Inflammatory macrophage treated with lipopolysaccharide for 1 hour (primary cell): ENCODE measurements at regions not wholly inside any gene's neighbourhood (a gene's known extent, or its start where the extent isn't known, plus 50 kb on each side); places are given as distances from the start of the nearest gene placed in this dataset.

Experiments used
- DNase-seq, 2 donors: peaks; one replicate each; pipeline ENCODE4 v3.0.0-alpha.2; 2020 to 2022

DNA sequence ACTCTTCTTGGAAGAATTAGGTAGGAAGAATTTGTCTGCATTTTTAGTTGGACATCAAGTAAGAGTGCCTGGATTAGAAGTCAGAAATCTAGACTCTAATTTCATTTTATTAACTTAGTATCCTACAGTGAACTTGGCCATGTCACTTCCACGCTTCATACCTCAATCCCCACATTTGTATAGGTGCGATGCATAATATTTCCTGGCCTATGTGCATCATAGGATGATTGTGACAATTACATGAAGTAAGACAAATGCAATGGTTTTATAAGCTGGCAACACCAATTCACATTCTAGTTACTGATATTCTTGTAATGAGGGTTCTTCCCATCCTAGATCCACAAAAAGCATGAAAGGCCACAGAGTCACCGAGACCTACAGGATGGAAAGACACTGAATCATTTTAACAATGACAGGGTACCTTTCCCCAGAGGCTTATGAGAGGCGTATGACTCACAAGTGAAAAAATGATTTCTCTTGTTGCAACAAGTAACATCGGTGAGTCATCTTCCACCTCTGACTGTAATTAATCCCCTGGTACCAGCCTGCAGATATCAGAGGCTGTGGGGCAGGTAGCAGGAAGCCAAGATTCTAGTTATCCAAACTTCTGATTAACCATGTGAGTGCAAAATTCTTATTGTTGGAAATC, 56.0 kb upstream of the OR5AK2 start:
- no peak for DNase-seq

DNA sequence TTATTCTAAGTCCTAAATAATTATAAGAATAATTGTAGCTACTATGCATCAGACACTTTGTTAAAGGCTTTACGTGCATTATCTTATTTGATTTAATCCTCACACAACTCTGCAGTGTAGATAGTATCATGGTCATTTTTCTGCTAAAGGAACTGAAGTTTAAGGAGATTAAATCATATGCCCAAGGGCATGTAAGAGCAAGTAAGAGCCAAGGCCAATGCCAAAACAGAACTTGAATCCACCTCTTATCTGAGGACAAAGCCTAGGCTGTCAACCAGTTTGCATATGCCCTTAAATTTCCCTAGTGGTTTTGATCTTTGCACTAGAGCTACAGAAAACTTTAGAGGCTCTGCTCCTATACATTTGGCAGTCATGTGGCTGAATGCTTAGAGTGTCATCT, 65.6 kb upstream of the OR5AK2 start:
- DNase-seq = no peak

DNA sequence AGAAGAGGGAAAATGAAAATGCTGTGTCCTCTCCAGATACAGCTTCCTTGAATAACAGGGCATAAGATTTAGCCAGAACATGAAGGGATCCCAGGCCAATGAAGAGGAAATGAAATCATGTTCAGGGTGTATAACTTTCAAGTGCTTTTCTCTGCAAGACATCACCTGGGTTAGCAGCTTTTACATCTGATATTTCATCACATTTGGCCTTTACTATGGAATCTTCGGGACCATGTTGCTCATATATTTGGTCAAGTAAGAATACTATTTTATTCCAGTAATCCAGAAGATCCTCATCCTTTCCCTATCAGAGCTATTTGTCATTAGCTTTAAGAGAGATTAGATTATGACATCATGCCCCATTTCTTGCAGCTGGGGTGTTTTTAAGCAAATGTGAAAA, 66.3 kb upstream of the OR5AK2 start:
- no peak for DNase-seq

DNA sequence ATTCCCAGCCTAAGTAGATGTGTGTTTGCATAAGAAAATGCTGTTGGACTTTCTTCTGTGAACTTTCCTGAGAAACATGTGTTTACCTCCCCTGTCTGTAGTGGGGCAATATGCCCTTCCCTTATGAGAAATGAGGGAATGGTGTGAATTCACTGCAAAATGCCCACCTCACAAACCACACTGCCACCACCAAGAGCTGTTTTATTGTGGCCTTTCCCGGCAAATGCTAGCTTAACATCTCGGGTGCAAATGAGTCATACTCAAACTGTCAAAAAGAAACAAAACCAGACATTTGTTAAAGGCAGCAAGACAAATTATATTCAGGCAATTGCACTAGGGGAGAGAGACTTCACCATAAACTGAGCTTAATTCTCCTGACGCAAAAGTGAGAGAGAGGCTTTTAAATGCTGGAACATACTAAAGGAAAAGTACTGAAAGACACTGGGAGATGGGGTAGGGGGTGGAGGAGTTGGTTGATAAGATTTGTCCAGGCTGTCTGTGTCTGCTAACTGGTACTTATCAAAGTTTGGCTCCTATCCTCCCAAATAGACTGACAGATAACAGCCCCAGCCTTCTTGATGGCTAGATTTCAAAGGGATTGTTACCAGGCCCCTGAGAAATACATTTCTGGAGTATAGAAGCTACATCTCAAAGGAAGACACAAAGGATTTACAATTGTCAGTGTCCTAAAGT, 70.9 kb upstream of the OR5AK2 start:
- DNase-seq = no peak

DNA sequence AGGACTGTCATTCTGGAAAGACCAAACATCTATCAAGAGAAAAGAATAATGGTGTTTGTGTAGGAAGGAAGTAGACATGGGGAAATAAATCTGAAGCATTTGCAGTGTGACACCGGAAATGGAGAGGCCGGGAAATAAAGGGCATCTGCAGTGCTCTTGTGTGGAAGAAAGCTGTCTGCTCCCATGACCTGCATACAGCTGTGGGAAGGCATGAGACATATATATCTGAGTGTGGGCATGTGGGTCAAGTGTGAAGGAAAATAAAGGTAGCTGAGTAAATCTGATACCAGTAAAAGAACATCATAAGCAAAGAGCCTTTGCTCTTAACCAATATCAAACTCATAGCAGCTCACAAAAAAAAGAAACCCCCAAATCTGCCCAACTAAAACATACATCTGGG, 72.1 kb upstream of the OR5AK2 start:
- no peak for DNase-seq

DNA sequence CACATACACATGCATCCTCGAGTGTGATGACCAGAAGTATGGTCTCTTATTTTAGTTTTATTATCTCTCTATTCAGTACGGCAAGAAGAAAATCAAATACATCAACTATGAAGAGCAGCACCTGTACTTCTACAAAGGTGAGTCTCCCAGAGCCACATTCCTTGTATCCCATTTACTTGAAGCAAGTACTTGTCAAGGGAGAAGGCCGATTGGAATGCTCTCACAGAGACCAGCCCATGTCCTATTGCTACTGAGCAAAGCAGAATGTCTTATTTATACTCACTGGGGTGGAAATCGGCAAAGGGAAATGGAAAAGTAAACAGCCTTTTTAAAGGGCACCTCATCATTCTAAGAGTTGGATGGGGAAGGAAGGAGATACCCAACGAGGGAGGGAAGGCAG, 72.6 kb upstream of the OR5AK2 start:
- DNase-seq = no peak

DNA sequence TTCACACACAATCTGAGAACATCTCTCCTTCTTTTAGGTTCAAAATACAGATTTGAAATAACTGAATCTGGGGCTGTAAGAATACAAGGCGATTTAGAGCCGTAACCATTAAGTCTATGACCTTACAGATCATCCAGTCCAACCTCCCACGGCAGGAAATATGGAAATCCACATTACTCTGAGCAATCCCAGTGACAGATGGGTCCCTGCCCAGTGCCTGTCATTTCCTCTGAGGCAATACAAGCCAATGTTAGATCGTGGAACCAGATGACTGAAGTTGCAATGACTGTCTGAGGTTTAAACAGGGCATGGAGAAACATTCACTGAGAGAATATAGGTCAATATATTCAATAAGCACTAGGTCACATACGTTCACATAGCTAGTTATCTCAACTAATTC, 77.4 kb upstream of the OR5AK2 start:
- no peak for DNase-seq

DNA sequence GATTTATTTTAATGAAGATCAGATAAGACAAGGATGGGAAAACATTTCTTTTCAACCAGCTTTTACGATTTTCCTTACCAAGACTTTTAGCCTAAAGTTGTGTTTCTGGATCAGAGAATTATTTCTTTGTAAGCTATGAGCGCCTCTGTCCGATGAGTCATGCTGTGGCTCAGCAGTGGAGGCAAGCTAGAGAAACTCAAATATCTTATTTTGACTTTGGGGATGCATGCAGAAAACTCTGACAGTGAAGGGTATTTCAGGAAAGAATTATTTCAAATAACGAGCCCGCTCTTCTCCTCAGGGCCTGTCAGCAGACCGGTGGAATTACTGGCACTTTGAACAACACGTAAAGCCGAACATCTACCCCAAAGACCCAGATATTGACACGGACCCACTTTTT, 77.9 kb upstream of the OR5AK2 start:
- DNase-seq = no peak

DNA sequence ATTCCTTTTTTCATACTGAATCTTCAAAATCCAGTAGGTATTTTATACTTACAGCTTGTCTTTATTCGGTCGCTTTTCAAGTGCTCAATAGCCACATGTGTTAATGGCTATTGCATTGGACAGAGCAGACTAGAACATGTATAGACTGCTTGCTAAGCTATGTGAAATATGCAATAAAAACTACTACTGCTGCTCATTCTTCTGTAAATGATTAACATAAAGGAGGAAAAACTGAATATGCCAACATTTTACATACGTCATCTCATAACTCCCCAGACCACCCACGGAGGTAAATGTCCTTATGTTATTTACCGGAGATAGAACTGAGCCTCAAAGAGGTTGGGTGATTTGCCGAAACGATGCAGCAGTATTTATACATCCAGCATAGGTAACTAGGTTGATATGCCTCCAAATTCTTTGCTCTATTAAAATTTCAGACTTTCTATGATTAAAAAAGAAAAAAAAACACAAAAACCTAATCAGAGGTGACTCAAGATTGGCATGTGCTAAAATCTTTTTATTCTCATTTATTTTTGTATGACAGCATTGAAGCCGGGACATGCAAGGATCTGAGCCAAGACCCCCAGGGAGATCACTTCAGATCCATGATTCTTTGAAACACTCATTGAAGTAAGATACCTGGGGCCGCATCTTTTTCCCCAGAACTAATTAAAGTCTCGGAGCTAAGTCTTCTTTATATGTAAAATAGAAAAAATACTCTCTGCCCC, 78.5 kb upstream of the OR5AK2 start:
- no peak for DNase-seq

DNA sequence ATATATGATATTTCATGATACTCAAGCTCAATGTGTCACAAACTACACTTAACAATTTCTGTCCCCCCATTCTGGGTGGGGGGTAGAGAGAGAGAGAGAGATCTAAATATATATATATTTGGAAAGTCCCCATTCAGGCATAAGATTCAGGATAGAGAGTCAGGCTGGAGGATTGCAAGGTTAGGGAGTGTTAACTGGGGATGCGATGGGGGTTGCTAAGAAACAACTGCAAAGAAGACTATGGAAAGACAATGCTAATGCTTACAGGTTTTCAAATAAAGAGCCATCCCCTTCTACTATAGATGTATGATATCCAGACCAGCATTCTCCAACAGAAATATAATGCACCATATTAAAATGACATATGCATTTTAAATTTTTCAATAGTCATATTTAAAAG, 79.2 kb upstream of the OR5AK2 start:
- DNase-seq = no peak

DNA sequence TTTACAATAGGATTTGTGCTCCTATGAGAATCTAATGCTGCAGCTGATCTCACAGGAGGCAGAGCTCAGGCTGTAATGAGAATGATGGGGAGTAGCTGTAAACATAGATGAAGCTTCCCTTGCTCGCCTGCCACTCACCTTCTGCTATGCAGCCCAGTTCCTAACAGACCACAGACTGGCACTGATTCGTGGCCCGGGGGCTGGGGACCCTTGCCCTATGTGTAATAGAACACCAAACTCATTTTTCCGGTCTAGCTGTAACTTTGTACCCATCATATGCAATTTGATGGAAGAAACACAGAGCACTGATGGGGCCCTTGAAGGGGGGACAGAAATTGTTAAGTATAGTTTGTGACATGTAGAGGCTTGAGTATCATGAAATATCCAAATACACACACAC, 79.6 kb upstream of the OR5AK2 start:
- DNase-seq = no peak

DNA sequence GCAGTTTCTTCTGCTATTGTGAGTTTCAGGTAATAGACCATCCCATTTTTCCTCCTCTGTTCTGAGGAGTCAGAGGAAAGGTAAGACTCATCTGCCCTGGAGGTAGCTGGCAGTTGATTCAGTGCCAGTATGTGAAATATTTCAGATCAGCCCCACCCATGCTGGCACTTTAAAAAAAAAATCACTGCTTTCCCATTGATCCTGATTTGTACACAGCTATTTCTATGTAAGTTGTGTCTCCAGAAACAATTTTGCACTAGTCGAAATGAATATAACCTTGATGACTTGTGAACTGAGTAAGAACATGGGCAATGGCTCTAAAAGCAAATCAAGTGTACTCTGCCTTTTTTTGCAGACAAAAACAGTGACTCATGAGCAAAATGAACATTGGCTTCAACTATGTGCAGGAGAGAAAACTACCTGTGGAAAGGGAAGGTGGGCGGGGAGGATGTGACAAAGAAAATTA, 82.0 kb upstream of the OR5AK2 start:
- DNase-seq = no peak

DNA sequence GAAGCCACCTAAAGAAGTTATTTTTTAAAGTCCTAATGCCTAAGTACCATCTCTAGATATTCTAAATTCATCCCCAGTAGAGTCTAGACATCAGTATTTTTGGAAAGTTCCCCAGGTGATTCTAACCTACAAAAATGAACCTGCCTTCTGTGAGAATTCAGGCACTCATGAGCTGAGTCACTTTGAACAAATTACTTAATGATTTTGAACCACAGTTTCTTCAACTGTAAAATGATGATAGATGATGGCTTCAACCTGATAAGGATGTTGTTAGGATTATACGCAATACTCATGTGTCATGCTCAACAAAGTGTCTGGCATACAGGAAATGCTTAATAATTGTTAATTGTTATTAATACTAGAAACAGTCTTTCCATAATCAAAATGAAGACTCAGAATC, 82.8 kb upstream of the OR5AK2 start:
- DNase-seq = no peak

DNA sequence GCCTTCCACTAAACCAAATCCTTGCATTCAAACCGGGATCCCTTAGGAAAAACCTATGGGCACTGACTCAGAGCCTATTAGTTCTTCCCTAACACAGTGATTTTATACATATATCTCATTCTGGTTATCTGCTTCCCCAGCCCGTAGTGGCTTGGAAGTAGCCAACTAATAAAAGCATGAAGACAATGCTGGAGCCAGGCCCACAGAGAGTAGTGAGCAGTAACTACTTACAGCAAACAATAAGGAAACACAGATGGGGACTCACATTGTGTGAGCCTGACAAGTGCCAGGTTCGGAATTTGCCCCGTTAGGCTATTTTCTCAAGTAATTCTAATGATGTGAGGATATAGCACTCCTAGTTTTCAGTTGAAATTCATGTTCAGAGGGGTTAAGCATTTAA, 83.3 kb upstream of the OR5AK2 start:
- no peak for DNase-seq

DNA sequence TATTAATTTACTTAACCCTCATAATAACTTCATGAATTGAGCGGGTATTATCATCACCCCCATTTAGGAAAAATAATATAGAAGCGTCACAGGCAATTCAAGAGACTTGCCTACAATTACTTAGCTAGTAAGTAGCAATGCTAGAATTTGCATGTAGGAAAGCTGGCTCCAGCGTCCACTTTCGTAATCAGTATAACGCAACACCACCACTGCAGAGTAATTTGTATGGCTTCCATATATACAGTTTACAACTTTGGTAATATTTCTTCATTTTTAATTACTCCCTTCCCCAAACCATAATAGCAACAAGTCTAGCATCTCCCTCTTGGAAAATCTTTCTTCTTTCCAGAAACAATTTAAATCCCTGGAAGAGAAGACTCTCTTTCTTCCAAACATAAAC, 89.9 kb upstream of the OR5AK2 start:
- DNase-seq = no peak

DNA sequence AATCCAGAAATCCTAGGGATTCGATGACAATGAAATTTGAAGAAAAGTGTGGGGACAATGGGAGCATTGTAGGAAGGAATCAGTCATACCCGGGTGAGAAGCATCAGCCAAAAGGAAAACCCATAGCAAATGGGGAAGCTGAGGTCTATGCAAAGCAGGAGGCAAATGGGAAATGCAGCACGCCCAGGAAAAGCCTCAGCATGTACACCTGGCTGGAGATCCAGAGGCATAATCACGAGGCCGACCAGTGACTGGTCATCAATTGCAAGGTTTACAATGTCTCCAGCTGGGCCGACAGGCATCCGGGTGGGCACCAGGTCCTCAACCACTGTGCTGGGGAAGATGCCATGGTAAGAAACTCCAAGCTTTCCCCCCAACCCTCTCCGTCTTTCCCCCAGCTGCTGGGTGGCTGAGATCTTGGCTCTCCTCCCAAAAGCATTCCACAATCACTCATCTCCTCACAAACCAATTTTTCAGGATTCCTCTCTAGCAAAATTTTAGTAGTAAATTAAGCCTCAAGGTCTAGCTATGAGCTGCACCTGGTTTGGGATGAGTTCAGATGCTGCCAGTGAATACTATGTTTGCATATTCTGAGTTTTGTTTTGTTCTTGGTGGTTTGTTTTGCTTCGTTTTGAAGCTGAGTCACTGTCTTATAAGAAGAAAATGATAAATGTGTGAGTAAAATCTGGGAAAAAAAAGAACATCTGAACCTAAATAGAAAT, 98.0 kb upstream of the OR5AK2 start:
- DNase-seq = no peak

DNA sequence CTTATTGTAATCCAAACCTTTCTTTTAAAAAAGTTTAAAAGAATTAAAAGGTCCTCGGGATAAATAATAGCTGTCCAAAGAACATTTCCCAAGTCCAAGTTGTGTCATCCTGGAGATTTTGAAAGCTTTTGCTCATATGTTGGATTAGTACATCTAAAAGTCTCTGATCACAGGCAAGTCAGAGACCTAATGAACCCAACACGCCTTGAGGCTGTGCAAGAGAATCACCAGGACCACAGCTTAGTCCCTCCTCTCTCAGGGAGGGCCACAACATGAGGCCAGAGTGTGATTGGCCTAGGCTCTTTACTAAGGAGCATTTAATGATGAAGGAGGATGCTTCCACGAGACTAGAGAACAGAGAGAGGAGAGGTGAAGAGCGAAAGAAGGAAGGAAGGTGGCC, 98.7 kb upstream of the OR5AK2 start:
- no peak for DNase-seq

DNA sequence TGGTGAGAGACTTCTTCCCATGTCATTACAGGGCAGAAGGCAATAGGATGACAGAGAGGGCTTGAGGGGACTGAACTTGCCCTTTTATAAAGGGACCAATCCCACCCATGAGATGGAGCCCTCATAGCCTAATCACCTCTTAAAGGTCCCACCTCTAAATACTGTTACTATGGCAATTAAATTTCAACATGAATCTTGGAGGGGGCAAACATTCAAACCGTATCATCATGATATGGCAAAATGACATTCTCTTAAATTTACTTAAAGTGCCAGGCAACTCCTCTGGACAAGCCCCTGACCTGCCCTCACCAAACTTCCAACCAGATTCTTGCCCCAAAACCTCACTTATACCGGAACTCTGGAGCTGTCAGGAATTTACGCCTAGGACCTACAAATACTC, 100.8 kb upstream of the OR5AK2 start:
- no peak for DNase-seq

DNA sequence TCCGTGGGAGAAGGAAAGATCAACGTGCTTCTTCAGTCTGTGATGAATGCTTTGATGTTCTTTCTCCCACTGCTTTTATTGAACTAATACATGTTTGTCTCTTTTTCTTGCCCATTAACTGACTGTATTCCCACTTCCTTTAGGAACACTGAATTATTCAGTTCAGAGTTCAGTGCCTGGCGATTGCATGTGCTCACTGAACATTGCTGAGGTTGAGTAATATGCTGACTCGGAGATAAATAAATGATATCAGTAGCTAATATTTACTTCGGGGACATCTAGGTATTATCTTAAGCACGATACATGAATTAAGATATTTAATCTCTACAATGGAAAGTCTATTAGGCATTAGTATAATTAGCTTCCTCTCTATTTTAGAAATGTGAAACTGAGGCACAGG, 102.3 kb upstream of the OR5AK2 start:
- no peak for DNase-seq

DNA sequence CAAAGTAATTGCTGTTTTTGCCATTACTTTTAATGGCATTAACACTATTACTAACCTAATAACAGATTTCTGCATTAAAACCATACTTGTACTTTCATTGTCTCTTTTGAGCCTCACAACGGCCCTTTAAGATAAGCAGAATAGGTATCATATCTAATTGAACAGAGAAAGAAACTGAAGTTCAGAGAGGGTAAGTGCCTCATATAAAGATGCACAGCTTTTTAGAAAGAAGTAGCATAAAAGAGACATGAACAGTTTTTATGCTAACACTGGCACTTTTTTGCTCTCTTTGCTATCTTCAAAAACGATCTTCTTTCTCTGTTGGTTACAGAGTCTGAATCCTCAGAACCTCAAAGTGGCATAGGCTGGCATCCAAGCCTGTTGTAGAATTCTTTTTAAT, 102.9 kb upstream of the OR5AK2 start:
- DNase-seq = no peak

DNA sequence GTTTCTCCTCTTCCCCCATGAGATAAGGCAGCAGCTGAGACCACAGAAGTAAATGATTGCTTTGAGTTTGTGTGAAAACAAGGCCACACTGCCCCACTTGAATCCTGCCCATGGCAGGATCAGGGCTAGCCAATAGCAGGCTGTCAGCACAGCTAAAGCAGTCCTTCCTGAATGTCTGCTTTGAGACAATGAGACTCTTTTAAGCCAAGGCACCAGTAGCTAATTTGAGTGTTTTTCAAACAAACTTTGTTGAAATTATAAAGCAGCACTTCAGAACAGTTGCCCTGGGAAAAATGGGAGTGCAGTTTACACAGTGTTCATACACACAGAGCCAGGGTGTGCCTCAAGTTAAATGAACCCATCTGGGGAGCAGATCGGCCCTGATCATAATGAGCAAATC, 103.5 kb upstream of the OR5AK2 start:
- DNase-seq = no peak

DNA sequence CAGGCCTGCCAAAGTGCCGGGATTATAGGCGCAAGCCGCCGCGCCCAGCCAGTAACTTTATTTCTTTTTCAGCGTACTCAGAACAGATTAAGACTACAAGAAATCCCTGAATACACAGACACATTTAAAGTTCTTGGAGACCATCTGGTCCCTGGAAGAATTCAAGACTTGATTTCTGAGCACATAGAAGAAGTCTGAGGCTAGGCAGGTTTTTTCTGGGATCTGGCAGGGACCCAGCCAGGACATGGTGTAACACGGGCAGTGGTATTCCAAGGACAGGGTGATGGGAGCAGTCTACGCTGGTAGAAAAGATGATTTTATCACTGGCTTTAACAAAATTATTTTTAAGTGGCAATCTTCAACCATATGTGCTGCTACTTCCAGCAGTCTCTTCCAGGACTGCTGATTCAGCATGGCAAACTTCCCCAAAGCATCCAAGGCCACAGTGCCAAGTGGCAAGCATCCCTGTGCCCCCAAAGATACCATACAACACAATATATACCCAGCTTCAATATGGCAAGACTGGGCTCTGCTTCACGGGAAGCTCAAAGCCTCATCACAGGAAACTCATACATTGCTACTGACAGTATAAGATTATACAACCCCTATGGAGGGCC, 105.2 kb upstream of the OR5AK2 start:
- DNase-seq = no peak

DNA sequence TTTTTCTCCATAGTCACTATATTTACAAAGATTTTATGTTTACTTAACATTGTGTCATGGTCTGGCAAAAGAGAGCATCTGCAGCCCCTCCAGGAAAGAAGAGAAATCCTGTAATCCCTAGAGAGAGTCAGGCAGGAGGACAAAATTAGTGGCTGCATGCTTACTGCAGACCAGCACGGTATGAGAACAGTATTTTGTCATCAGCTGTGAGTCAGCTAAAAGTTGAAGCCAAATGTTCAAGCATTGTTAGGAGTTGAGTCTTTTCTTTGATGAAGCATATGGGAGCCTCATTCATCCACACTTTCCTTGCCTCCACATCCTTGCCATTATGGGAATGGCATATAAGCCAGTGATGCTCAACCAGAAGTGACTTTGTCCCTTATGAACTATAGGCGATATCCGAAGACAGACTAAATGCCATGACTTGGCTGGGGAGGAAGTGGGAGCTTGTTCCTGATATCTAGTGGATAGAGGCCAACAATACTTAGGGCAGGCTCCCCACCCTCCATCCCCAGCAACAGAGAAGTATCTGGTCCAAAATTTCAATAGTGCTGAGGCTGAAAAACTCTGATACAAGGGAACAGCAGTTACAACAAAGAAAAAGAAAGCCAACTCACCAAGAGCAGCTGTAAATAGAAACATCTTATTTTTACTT, 112.0 kb upstream of the OR5AK2 start:
- no peak for DNase-seq
